Stimulated activated naive CD4-positive, alpha-beta T cell treated with Interleukin-2 at 50 U/mL for 16 hours (primary cell): ENCODE measurements at regions not wholly inside any gene's neighbourhood (a gene's known extent, or its start where the extent isn't known, plus 50 kb on each side); places are given as distances from the start of the nearest gene placed in this dataset.
"Not testable (repeated sequence)": the region's sequence is repeated elsewhere in the genome, so short reads cannot be mapped to it uniquely, and the experiment has no call there.

ENCODE experiments used
- DNase-seq: peaks from one replicate; lab custom pipeline; 2025; lab: John Stamatoyannopoulos, UW

GRCh38 chr1:20432341-20432740, 53.7 kb downstream of the CAMK2N1 start:
- no peak for DNase-seq

- DNase-seq: no peak
Observed at GRCh38 chr1:20431176-20431460, 54.9 kb downstream of the CAMK2N1 start.

- DNase-seq: peak; percentile 24
Observed at GRCh38 chr1:20430355-20431175, 55.4 kb downstream of the CAMK2N1 start.

- DNase-seq: no peak
Observed at GRCh38 chr1:20429296-20429695, 56.7 kb downstream of the CAMK2N1 start.

GRCh38 chr1:20428841-20429240, 57.2 kb downstream of the CAMK2N1 start:
- no peak for DNase-seq

GRCh38 chr1:20426923-20427322, 59.1 kb downstream of the CAMK2N1 start:
- no peak for DNase-seq

GRCh38 chr1:20426371-20426770, 59.6 kb downstream of the CAMK2N1 start:
- no peak for DNase-seq

GRCh38 chr1:20425622-20426021, 60.4 kb downstream of the CAMK2N1 start:
- DNase-seq: no peak

- no peak for DNase-seq
Observed at GRCh38 chr1:20423169-20423795, 62.7 kb downstream of the CAMK2N1 start.

- no peak for DNase-seq
Observed at GRCh38 chr1:20421441-20421840, 64.6 kb downstream of the CAMK2N1 start.

- DNase-seq: no peak
Observed at GRCh38 chr1:20417581-20417980, 68.4 kb downstream of the CAMK2N1 start.

- no peak for DNase-seq
Observed at GRCh38 chr1:20416706-20417105, 69.3 kb downstream of the CAMK2N1 start.

- DNase-seq: no peak
Observed at GRCh38 chr1:20413776-20414140, 72.3 kb downstream of the CAMK2N1 start.

- no peak for DNase-seq
Observed at GRCh38 chr1:20413136-20413775, 72.8 kb downstream of the CAMK2N1 start.

- no peak for DNase-seq
Observed at GRCh38 chr1:20411196-20411980, 74.6 kb downstream of the CAMK2N1 start.

- DNase-seq: no peak
Observed at GRCh38 chr1:20410503-20410902, 75.5 kb downstream of the CAMK2N1 start.

GRCh38 chr1:20409971-20410370, 76.0 kb downstream of the CAMK2N1 start:
- DNase-seq: no peak

- DNase-seq: no peak
Observed at GRCh38 chr1:20409012-20409411, 77.0 kb downstream of the CAMK2N1 start.

GRCh38 chr1:20408133-20408650, 77.8 kb downstream of the CAMK2N1 start:
- DNase-seq: not testable (repeated sequence)

- DNase-seq: no peak
Observed at GRCh38 chr1:20405893-20406604, 80.0 kb downstream of the CAMK2N1 start.

- no peak for DNase-seq
Observed at GRCh38 chr1:20405051-20405754, 80.8 kb downstream of the CAMK2N1 start.
